CD4-positive, alpha-beta T cell (primary cell): ENCODE measurements at regions not wholly inside any gene's neighbourhood (a gene's known extent, or its start where the extent isn't known, plus 50 kb on each side); places are given as distances from the start of the nearest gene placed in this dataset.
A peak's percentile ranks its signal among the peaks of the same experiment; 100 is the strongest.

Source experiments
- ATAC-seq: fragments of 200-7000 bp; cut with Tn5 transposase; one replicate; pipeline ENCODE4 v1.10.0; 2022; ENCODE audit warnings: mild to moderate bottlenecking; ENCODE audit not compliant: poor library complexity
- CTCF ChIA-PET: fragments of 350-600 bp; sonication (Branson Sonifier 250); formaldehyde crosslinking; loops from one replicate; lab custom pipeline; 2021; ENCODE audit warnings: antibody characterized with exemption, inconsistent platforms; lab: Charles Lee
- POLR2A ChIA-PET: fragments of 350-600 bp; sonication (Branson Sonifier 250); formaldehyde crosslinking; loops from one replicate; lab custom pipeline; 2021; ENCODE audit warnings: antibody characterized with exemption, inconsistent platforms; lab: Charles Lee
- DNase-seq, 14 experiments: peaks; one replicate each; pipeline ENCODE4 v3.0.0-alpha.2; 2013 to 2020; ENCODE audit warnings: mixed read lengths in 2 of 14
- H3K27ac ChIP-seq, 2 donors: one replicate each; pipeline versions ENCODE4 v1.5.1 to v1.7.0; 2013; ENCODE audit warnings: low read length in 2 of 2, low read depth in 1 of 2, mild to moderate bottlenecking in 1 of 2
- H3K27me3 ChIP-seq, 2 experiments: 1 replicate in 1 of 2; 2 replicates in 1 of 2; pipeline versions ENCODE4 v1.6.1 to v1.7.0; 2013; ENCODE audit warnings: low read length in 2 of 2, control low read depth in 1 of 2, mild to moderate bottlenecking in 1 of 2, moderate library complexity in 1 of 2; ENCODE audit not compliant: insufficient read depth in 2 of 2, control insufficient read depth in 1 of 2
- H3K36me3 ChIP-seq: one replicate; pipeline ENCODE4 v1.6.1; 2013; ENCODE audit warnings: low read length, control low read depth; ENCODE audit not compliant: insufficient read depth
- H3K4me1 ChIP-seq: one replicate; pipeline ENCODE4 v1.6.1; 2013; ENCODE audit warnings: low read length, control low read depth; ENCODE audit not compliant: insufficient read depth
- H3K4me3 ChIP-seq: one replicate; pipeline ENCODE4 v1.5.1; 2013; ENCODE audit warnings: mild to moderate bottlenecking, low read length, moderate library complexity
- H3K9me3 ChIP-seq, 2 experiments: 1 replicate in 1 of 2; 2 replicates in 1 of 2; pipeline versions ENCODE4 v1.6.1 to v1.7.0; 2013; ENCODE audit warnings: low read length in 2 of 2, mild to moderate bottlenecking in 2 of 2, control low read depth in 1 of 2, moderate library complexity in 1 of 2; ENCODE audit not compliant: control insufficient read depth in 1 of 2, insufficient read depth in 1 of 2
- H3K27ac Mint-ChIP-seq: one replicate; pipeline ENCODE4 v1.8.0; 2020; ENCODE audit warnings: mixed read lengths
- H3K27me3 Mint-ChIP-seq: one replicate; pipeline ENCODE4 v1.8.0; 2021; ENCODE audit warnings: mixed read lengths
- H3K36me3 Mint-ChIP-seq: one replicate; pipeline ENCODE4 v1.8.0; 2021; ENCODE audit warnings: low read depth, mixed read lengths
- H3K4me1 Mint-ChIP-seq: one replicate; pipeline ENCODE4 v1.8.0; 2021; ENCODE audit warnings: low read depth, mixed read lengths
- H3K4me3 Mint-ChIP-seq: one replicate; pipeline ENCODE4 v1.8.0; 2020; ENCODE audit warnings: mild to moderate bottlenecking, mixed read lengths
- H3K9me3 Mint-ChIP-seq: one replicate; pipeline ENCODE4 v1.8.0; 2020; ENCODE audit warnings: mixed read lengths
- CTCF ChIP-seq: fragments of 200-600 bp; IDR thresholded peaks from one replicate; pipeline ENCODE4 v1.8.0; 2022; ENCODE audit warnings: antibody characterized with exemption, mild to moderate bottlenecking
- intact Hi-C, 2 experiments: fragments of 100-400 bp; cut with DNase I in 1 of 2; cut with micrococcal nuclease in 1 of 2; formaldehyde crosslinking; loops; one replicate each; pipeline versions ENCODE4 v1.15.1 to v1.9.0; 2023 to 2025; cut with DNase I, micrococcal nuclease

- Histone ChIP-seq H3K27ac (no peak overlapping the region), H3K36me3 (no peaks in the 10 kb centered on the region), H3K4me3 (peak overlapping the region; percentile 58), H3K9me3 (peaks cover 0 to 9% of the 10 kb centered on the region in 2 experiments), H3K27me3 (peaks cover 35 to 57% of the 10 kb centered on the region in 2 experiments), H3K4me1 (peaks cover 21% of the 10 kb centered on the region)
- Mint-ChIP-seq H3K27ac (no peak overlapping the region), H3K9me3 (no peaks in the 10 kb centered on the region), H3K36me3 (no peaks in the 10 kb centered on the region), H3K27me3 (peaks cover 94% of the 10 kb centered on the region), H3K4me1 (peaks cover 11% of the 10 kb centered on the region), H3K4me3 (peak overlapping the region; percentile 78)
- ATAC-seq: no peak
- ChIA-PET CTCF (interaction anchor here (1.0 to 1.2 kb wide), 3 partner anchors 12 to 54 kb away, joined by 3 to 6 read pairs (median 3); partner anchors contain the start of gene ZNF638), POLR2A (interaction anchor here (2.9 kb wide), 1 partner anchor 51 kb away, joined by 11 read pairs; the partner anchor contains the start of gene PAIP2B)
- intact Hi-C loops: loop anchor here in 1 of 2 experiments (2.0 to 5.0 kb wide), 2 partner anchors 49 to 120 kb away; no protein-coding TSS in a partner anchor
- DNase-seq: peak in 5 of 14 experiments; percentile 2 to 54 (median 11)
- TF ChIP-seq CTCF: no peak
Measured at GRCh38 chr2:71277536-71278103, 50.7 kb upstream of the PAIP2B start.

DNA sequence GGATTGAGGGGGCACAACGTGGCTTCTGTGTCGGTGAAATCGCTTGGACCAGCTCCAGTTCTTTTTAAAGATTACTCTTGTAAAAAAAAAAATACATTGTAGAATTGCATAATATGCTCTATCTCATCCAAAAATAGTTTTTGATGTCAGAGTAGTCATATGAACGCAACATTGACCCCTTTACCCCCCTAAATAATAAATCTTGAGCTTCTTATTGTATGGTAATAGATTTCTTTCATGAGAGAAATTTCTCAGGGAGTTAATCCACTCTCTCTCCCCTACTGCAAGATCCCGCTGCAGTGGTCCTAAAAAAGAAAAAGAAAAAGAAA, 50.2 kb upstream of the PAIP2B start:
- Histone ChIP-seq H3K9me3 (peaks cover 0 to 9% of the 10 kb centered on the region in 2 experiments), H3K36me3 (no peaks in the 10 kb centered on the region), H3K4me3 (peak overlapping the region; percentile 58), H3K27me3 (peaks cover 34 to 58% of the 10 kb centered on the region in 2 experiments), H3K4me1 (peaks cover 21% of the 10 kb centered on the region), H3K27ac (no peak overlapping the region)
- H3K9me3 Mint-ChIP-seq: no peaks in the 10 kb centered on the region
- H3K36me3 Mint-ChIP-seq: no peaks in the 10 kb centered on the region
- peaks cover 94% of the 10 kb centered on the region for H3K27me3 Mint-ChIP-seq
- ChIA-PET POLR2A (interaction anchor here (1.4 to 2.9 kb wide), 2 partner anchors 50 to 55 kb away, joined by 5 to 11 read pairs; partner anchors contain the start of genes PAIP2B and ZNF638), CTCF (interaction anchor here (1.2 kb wide), 1 partner anchor 54 kb away, joined by 3 read pairs; the partner anchor contains the start of gene ZNF638)
- peaks cover 11% of the 10 kb centered on the region for H3K4me1 Mint-ChIP-seq
- TF ChIP-seq CTCF: no peak
- H3K27ac Mint-ChIP-seq: no peak overlapping the region
- ATAC-seq (no peak), DNase-seq (no peak)
- intact Hi-C loops: loop anchor here in 1 of 2 experiments (2.0 to 5.0 kb wide), 2 partner anchors 48 to 120 kb away; no protein-coding TSS in a partner anchor
- peak overlapping the region; percentile 78 for H3K4me3 Mint-ChIP-seq

GRCh38 chr2:71276311-71277146, 49.6 kb upstream of the PAIP2B start:
- Histone ChIP-seq H3K36me3 (no peaks in the 10 kb centered on the region), H3K9me3 (peaks cover 0 to 9% of the 10 kb centered on the region in 2 experiments), H3K27me3 (peaks cover 31 to 53% of the 10 kb centered on the region in 2 experiments), H3K4me1 (peaks cover 21% of the 10 kb centered on the region), H3K27ac (no peak overlapping the region), H3K4me3 (peak overlapping the region; percentile 58)
- no peak for TF ChIP-seq CTCF
- DNase-seq (peak; percentile 65 to 90 (median 80)), ATAC-seq (peak; percentile 100)
- Mint-ChIP-seq H3K9me3 (no peaks in the 10 kb centered on the region), H3K27ac (no peak overlapping the region), H3K36me3 (no peaks in the 10 kb centered on the region), H3K4me1 (peaks cover 11% of the 10 kb centered on the region), H3K4me3 (peak overlapping the region; percentile 78), H3K27me3 (peaks cover 94% of the 10 kb centered on the region)
- intact Hi-C loops: loop anchor here (1.0 to 5.0 kb wide), 3 partner anchors 48 to 119 kb away; partner anchors contain the start of gene PAIP2B (in 1 of the 2)
- ChIA-PET CTCF (interaction anchor here (0.5 to 1.2 kb wide), 2 partner anchors 55 to 129 kb away, joined by 3 read pairs; partner anchors contain the start of gene ZNF638), POLR2A (interaction anchor here (0.8 to 2.9 kb wide), 3 partner anchors 49 to 208 kb away, joined by 3 to 11 read pairs (median 5); partner anchors contain the start of genes NAGK, PAIP2B and ZNF638)
